DND-41 (cell line): ENCODE measurements at regions not wholly inside any gene's neighbourhood (a gene's known extent, or its start where the extent isn't known, plus 50 kb on each side); places are given as distances from the start of the nearest gene placed in this dataset.

Experiments
- ATAC-seq: fragments of 200-7000 bp; cut with Tn5 transposase; 3 replicates; pipeline ENCODE4 v1.9.1; 2021; ENCODE audit warnings: low read depth; ENCODE audit not compliant: insufficient read depth
- DNase-seq: peaks from one replicate; pipeline ENCODE4 v3.0.0-alpha.2; 2020
- H2AFZ ChIP-seq: 2 replicates; pipeline ENCODE4 v1.6.0; 2012; ENCODE audit warnings: low read depth, low read length
- H3K27ac ChIP-seq: 2 replicates; pipeline ENCODE4 v1.5.1; 2012; ENCODE audit warnings: low read length, inconsistent platforms
- H3K27me3 ChIP-seq: fragments of 200-600 bp; sonication (generic); 2 replicates; pipeline ENCODE4 v1.6.0; 2012; ENCODE audit warnings: low read length, mild to moderate bottlenecking, inconsistent platforms; ENCODE audit not compliant: insufficient read depth, poor library complexity
- H3K36me3 ChIP-seq: 2 replicates; pipeline ENCODE4 v1.5.1; 2012; ENCODE audit warnings: low read length, inconsistent platforms; ENCODE audit not compliant: insufficient read depth
- H3K4me1 ChIP-seq: 2 replicates; pipeline ENCODE4 v1.5.1; 2012; ENCODE audit warnings: mild to moderate bottlenecking, low read length; ENCODE audit not compliant: insufficient read depth
- H3K4me2 ChIP-seq: 2 replicates; pipeline ENCODE4 v1.6.0; 2012; ENCODE audit warnings: mild to moderate bottlenecking, moderate library complexity, low read length, inconsistent platforms; ENCODE audit not compliant: insufficient read depth
- H3K4me3 ChIP-seq, 2 experiments: fragments of 200-600 bp in 1 of 2; shearing (Covaris generic) in 1 of 2; 2 replicates each; pipeline ENCODE4 v1.5.1; 2012 to 2016; ENCODE audit warnings: inconsistent platforms in 2 of 2, low read length in 2 of 2, mild to moderate bottlenecking in 2 of 2, low read depth in 1 of 2, moderate library complexity in 1 of 2
- H3K79me2 ChIP-seq: 2 replicates; pipeline ENCODE4 v1.6.0; 2012; ENCODE audit warnings: low read length, inconsistent platforms; ENCODE audit not compliant: insufficient read depth
- H3K9ac ChIP-seq: 2 replicates; pipeline ENCODE4 v1.6.0; 2012; ENCODE audit warnings: low read depth, mild to moderate bottlenecking, inconsistent platforms, low read length, moderate library complexity
- H3K9me3 ChIP-seq: 2 replicates; pipeline ENCODE4 v1.5.1; 2012; ENCODE audit warnings: low read length, moderate library complexity, mild to moderate bottlenecking, inconsistent platforms; ENCODE audit not compliant: insufficient read depth, severe bottlenecking
- H4K20me1 ChIP-seq: 2 replicates; pipeline ENCODE4 v1.6.0; 2012; ENCODE audit warnings: low read length; ENCODE audit not compliant: insufficient read depth
- EZH2 ChIP-seq: IDR thresholded peaks from 3 replicates; pipeline ENCODE4 v1.6.1; 2012; ENCODE audit warnings: borderline replicate concordance, low read depth, mild to moderate bottlenecking, moderate library complexity, low read length, inconsistent platforms; ENCODE audit not compliant: severe bottlenecking
- TF ChIP-seq, protein P1 (sequence below): IDR thresholded peaks from 2 replicates; pipeline ENCODE4 v1.5.1; 2012; ENCODE audit warnings: borderline replicate concordance, low read length, moderate library complexity, mild to moderate bottlenecking; ENCODE audit not compliant: poor library complexity, severe bottlenecking; ENCODE audit errors: extremely low read depth

DNA sequence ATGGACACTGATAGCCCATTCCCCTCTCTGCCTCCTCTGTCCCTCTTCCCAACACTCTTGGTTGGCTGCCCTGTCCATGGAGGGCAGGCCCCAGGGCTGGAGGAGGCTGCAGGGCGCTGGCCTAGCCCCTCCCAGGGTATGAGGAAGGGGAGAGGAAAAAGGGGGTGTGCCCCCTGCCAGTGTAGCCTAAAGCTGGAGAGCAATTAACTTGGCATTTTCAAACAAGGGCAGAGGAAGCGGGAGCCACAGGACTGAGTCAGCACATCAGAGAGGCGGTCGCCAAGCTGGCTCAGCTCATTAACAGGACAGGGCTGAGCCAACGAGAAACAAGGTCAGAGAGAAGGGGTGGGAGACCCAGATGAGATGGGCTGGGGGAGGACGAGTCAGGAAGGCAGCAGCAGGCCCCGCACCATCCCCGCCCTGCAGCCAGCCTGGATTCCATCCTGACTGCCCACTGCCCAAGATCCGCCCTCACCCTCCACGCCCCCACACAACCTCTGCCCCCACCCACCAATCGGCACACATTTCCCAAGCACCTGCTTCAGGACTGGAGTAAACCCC, 76.3 kb downstream of the BUD13 start:
- no peak for TF ChIP-seq EZH2
- TF ChIP-seq, protein P1, sequence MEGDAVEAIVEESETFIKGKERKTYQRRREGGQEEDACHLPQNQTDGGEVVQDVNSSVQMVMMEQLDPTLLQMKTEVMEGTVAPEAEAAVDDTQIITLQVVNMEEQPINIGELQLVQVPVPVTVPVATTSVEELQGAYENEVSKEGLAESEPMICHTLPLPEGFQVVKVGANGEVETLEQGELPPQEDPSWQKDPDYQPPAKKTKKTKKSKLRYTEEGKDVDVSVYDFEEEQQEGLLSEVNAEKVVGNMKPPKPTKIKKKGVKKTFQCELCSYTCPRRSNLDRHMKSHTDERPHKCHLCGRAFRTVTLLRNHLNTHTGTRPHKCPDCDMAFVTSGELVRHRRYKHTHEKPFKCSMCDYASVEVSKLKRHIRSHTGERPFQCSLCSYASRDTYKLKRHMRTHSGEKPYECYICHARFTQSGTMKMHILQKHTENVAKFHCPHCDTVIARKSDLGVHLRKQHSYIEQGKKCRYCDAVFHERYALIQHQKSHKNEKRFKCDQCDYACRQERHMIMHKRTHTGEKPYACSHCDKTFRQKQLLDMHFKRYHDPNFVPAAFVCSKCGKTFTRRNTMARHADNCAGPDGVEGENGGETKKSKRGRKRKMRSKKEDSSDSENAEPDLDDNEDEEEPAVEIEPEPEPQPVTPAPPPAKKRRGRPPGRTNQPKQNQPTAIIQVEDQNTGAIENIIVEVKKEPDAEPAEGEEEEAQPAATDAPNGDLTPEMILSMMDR, result no peak
- H3K9ac ChIP-seq, result no peak overlapping the region
- DNase-seq (no peak), ATAC-seq (no peak)
- no peak overlapping the region for H3K4me3 ChIP-seq
- peaks cover 18% of the 10 kb centered on the region for H3K27me3 ChIP-seq
- H3K79me2 ChIP-seq, result no peaks in the 10 kb centered on the region
- no peaks in the 10 kb centered on the region for H3K9me3 ChIP-seq
- H2AFZ ChIP-seq, result no peak overlapping the region
- H3K4me2 ChIP-seq, result no peak overlapping the region
- no peak overlapping the region for H3K27ac ChIP-seq
- no peaks in the 10 kb centered on the region; the same call in 1 of the 2 replicates for H4K20me1 ChIP-seq
- H3K36me3 ChIP-seq, result no peaks in the 10 kb centered on the region
- H3K4me1 ChIP-seq, result no peaks in the 10 kb centered on the region

GRCh38 chr11:116695657-116696254, 77.0 kb downstream of the BUD13 start:
- Histone ChIP-seq H3K9ac (no peak overlapping the region), H3K27ac (no peak overlapping the region), H3K4me2 (no peak overlapping the region), H2AFZ (no peak overlapping the region), H3K9me3 (no peaks in the 10 kb centered on the region), H3K27me3 (peaks cover 18% of the 10 kb centered on the region), H4K20me1 (no peaks in the 10 kb centered on the region; the same call in 1 of the 2 replicates), H3K36me3 (no peaks in the 10 kb centered on the region), H3K4me3 (no peak overlapping the region), H3K79me2 (no peaks in the 10 kb centered on the region), H3K4me1 (no peaks in the 10 kb centered on the region)
- DNase-seq, result no peak
- no peak for TF ChIP-seq EZH2
- TF ChIP-seq, protein P1, result no peak
- ATAC-seq, result no peak

DNA sequence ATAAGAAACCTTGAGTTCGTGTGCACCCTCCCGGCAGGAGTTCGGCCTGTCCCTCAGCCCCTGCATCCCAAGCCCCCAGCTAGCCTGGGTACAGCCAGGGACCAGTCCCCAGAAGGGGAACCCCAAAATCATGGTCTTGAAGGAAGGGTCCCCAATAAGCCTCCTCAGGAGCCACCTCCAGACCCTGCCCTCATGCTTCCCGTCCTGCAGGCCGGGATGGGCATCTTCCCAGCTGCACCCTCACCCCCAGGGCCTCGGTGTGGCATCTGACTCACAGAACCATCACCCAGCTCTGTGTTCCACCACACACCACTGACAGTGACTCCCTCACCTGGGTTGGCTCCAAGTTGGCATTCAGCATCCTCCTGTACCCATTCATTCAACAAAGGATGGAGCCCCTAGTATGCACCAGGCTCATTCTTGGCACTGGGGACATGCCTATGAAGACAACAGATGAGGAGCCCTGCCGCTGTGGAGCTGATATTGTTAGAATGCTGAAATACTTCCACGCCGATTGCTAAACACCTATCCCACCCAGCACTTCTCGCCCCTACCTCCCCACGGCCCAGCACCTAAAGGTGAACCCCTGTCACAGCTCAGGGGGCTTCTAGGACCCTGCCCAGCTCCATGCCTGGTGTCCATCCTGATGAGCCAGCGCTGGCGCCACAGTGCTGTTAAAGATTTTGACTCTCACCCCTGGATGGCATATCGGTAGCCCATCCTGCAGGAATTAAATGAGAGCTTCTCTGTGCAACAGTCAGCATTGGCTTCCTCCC, 77.8 kb downstream of the BUD13 start:
- Histone ChIP-seq H3K4me3 (no peak overlapping the region), H3K27me3 (peaks cover 18% of the 10 kb centered on the region), H2AFZ (no peak overlapping the region), H4K20me1 (no peaks in the 10 kb centered on the region; the same call in 1 of the 2 replicates), H3K9ac (no peak overlapping the region), H3K79me2 (no peaks in the 10 kb centered on the region), H3K4me1 (no peaks in the 10 kb centered on the region), H3K9me3 (no peaks in the 10 kb centered on the region), H3K27ac (no peak overlapping the region), H3K4me2 (no peak overlapping the region), H3K36me3 (no peaks in the 10 kb centered on the region)
- DNase-seq (no peak), ATAC-seq (no peak)
- no peak for TF ChIP-seq EZH2
- TF ChIP-seq, protein P1, result no peak
